ENCODE measurements at regions not wholly inside any gene's neighbourhood (a gene's known extent, or its start where the extent isn't known, plus 50 kb on each side); places are given as distances from the start of the nearest gene placed in this dataset.
"Not testable (repeated sequence)": the region's sequence is repeated elsewhere in the genome, so short reads cannot be mapped to it uniquely, and the experiment has no call there.

DNA sequence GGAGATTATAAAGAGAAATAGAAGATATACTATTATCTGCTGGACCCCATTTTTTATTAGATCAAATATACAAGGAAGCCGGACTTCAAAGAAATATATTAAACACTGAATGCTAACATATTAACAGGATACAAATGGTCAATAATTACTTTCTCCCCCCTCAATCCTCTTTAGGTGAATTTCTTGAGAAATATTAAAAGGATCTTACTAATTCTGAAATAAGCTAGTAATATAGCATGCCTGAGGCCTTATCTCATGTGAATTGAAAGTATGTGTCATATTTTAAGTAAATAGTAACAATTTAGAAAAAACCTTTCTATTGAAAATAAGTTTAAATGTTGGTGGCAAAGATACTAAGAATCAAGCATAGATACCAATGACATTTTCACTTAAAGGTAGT is 954.7 kb upstream of the MAN1A1 start:
- DNase-seq (ENCODE audit: low read depth), result no peak
- no peak overlapping the region for H3K4me3 ChIP-seq (ENCODE audit: low read depth, low read length)

DNA sequence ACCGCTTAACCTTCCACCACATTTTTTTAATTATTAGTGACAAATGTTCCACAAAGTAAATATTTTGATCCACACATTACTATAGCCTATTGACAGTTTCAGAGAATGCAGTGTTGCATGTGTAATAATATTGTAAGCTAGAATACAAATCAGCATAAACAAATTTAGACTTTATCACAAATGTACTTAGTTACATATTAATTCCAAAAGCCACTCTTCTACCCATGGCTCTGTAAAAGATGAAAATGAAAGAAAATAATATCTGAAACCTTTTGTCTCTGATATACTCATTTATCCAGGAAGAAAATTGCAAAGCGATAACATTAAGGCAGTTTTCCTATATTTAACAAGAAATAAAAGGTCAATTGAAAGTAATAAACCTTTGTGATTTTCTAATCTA is 954.0 kb upstream of the MAN1A1 start:
- DNase-seq (ENCODE audit: low read depth), result no peak
- no peak overlapping the region for H3K4me3 ChIP-seq (ENCODE audit: low read depth, low read length)

DNA sequence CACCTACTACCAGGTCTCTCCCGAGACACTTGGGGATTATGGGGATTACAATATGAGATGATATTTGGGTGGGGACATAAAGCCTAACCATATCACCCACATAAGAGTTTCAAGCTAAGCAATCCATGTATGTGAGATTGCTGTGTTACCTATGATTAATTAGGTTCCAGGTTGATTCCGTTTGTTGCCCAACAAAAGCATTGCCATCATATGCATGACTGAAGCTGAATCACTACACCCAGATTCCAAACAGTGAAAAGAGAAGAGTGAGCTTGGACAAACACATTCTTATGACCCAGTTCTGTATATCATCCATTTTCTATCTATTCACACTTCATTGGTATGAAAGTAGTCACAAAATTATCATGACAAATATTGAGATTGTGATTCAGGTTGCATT is 952.5 kb upstream of the MAN1A1 start:
- no peak for DNase-seq (ENCODE audit: low read depth)
- H3K4me3 ChIP-seq (ENCODE audit: low read depth, low read length), result no peak overlapping the region

GRCh38 chr6:120290964-120291363 is 941.4 kb upstream of the MAN1A1 start:
- no peak for DNase-seq (ENCODE audit: low read depth)
- no peak overlapping the region for H3K4me3 ChIP-seq (ENCODE audit: low read depth, low read length)

DNA sequence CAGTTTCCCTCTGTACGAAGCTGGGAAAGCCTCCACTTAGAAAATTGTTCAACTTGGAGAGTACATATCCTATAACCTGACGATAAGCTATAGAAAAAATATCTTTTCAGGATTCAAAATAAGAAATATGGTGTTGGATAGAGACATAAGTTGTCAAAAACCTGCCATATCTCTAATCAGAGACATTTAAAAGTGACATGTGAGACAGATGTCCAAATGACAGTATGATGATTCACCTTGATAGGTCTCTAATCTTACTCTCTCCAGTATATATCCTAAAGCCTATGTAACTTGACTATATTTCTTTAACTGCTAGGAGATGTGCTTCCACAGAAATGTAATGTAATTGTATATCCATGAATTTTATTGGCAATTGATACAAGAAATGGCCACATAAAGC is 932.4 kb upstream of the MAN1A1 start:
- H3K4me3 ChIP-seq (ENCODE audit: low read depth, low read length), result no peak overlapping the region
- DNase-seq (ENCODE audit: low read depth), result no peak

DNA sequence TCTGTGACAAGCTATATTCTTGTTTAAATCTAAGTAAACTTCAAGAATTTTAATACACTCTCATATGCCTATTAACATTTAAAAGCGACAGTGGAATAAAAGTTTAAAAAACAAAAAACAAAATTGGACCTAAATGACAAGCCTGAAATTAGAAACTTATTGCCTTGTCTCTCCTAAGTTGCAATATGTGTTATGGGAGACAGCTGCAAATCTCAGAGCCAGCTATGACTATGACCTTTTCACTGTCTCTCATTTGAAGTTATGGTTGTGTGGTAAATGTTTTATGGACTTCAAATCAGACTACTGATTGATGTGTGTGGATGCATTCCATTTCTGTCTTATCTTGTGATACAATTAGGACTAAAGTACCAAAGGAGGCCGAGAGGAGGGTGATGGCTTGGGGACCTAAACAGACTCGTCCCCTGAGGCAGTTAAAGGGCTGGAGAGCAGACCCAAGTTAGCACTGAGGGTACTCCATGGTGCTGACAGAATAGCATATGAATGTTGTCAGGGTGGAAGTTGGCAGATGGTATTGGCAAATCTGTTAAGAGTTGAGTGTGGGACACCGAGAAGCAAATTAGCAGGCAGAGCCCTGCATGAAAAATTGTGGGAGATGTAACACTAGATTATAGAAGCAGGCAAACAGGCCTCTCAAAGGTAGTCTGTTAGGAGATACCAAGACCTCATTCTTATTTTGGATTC is 930.1 kb upstream of the MAN1A1 start:
- H3K4me3 ChIP-seq (ENCODE audit: low read depth, low read length), result no peak overlapping the region
- DNase-seq (ENCODE audit: low read depth), result no peak

DNA sequence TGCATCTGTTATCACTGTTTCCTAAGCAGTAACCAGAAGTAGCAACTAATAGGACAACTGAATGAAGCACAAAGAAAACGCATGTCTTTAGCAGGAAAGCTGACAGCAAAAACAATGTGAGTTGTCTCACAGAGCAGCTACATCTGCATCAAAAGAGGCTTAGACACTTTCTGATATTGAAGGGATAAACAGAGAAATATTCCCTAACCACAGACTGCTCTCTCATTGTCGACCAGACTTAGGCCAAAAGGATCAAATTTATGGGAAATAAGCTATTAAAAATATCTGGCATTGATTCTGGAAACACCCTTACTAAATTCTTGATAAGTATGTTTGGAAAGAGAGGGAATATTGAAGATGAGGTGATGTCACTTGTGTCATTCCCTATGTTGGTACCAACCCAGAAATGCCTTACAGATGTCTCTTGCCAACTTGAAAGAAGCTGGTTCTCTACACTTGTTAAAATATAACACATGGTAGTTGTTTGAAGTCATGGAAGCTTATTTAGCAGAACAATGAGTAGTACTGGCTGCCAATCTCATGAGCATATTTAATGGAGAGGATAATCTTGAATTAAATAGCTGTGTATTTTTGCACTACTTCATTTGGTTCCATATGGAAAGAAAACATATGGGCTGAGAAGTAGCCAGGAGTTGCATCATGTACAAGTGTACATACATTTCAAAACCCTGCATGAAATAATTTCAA is 929.3 kb upstream of the MAN1A1 start:
- H3K4me3 ChIP-seq (ENCODE audit: low read depth, low read length), result no peak overlapping the region
- no peak for DNase-seq (ENCODE audit: low read depth)

DNA sequence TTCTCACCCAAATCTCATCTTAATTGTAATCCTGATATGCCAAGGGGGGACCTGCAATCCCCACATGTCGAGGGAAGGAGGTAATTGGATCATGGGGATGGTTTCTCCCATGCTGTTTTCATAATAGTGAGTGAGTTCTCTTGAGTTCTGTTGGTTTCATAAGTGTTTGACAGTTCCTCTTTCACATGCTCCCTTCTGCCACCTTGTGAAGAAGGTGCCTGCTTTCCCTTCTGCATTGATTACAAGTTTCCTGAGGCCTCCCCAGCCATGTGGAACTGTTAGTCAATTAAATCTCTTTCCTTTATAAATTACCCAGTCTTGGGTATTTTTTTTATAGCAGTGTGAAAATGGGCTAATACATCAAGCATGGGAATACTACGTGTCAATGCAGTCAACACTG is 925.0 kb upstream of the MAN1A1 start:
- no peak for DNase-seq (ENCODE audit: low read depth)
- H3K4me3 ChIP-seq (ENCODE audit: low read depth, low read length), result no peak overlapping the region

GRCh38 chr6:120273411-120273810 is 923.9 kb upstream of the MAN1A1 start:
- DNase-seq (ENCODE audit: low read depth), result no peak
- H3K4me3 ChIP-seq (ENCODE audit: low read depth, low read length), result no peak overlapping the region

- no peak overlapping the region for H3K4me3 ChIP-seq (ENCODE audit: low read depth, low read length)
- no peak for DNase-seq (ENCODE audit: low read depth)
Observed at GRCh38 chr6:120272038-120272437, 922.5 kb upstream of the MAN1A1 start.

- not testable (repeated sequence) for H3K4me3 ChIP-seq (ENCODE audit: low read depth, low read length)
Observed at GRCh38 chr6:120268256-120268655, 918.7 kb upstream of the MAN1A1 start.

DNA sequence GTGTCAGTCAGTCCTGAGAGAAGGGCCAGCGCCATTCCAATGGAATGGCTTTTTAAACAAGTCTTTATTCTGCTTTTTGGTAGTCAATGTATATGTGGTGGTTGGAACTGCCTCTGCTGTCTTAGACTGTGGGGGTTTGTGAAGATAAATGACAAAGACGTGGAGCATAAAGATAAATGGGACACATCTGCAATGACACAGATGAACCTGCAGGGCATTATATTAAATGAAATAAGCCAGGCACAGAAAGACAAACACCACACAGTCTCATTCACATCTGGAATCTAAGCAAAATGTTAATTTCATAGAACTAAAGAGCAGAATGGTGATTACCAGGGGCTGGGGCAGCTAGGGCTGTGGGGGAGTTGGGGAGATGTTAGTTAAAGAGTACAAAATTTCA is 912.8 kb upstream of the MAN1A1 start:
- H3K4me3 ChIP-seq (ENCODE audit: low read depth, low read length), result no peak overlapping the region
- DNase-seq (ENCODE audit: low read depth), result no peak

More at GRCh38 chr6:120268256-120268655, 918.7 kb upstream of the MAN1A1 start:
- not testable (repeated sequence) for DNase-seq (ENCODE audit: low read depth)

DNA sequence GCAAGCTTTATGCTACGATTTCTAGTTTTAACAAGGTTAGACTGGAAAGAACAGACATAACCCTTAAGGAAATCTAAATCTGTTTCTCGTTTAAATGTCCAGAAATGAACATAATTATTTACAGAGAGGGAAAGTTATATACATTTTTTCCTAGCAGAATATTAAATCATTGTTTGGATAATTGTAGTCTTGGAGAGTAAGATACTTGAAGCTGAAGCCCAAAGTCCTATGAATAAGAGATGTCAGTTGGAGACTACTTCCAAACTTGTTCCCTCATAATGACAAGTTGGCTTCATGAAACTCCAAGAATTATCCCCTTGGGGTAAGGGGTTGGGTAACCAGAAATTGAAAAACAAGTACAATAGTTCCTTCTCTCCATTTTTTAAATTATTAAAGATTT is 911.1 kb upstream of the MAN1A1 start:
- no peak overlapping the region for H3K4me3 ChIP-seq (ENCODE audit: low read depth, low read length)
- no peak for DNase-seq (ENCODE audit: low read depth)

DNA sequence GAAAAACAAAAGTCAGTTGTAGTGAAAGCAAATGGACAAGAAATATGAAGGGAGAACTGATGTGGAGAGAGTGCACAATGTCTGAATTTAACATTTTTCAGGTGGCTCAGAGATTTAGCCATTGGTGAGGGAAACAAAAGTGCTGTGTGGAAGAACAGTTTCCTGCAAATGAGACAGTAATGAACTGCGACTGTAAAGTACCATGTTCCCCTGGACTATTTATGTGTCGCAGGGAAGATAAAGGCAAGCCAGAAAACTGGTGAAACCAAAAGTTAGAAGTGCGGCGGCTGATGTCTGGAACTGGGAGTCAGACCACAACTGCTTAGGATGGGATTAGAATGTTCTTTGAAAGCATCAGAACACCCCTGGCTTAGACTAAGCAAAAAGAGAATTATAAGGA is 905.1 kb upstream of the MAN1A1 start:
- H3K4me3 ChIP-seq (ENCODE audit: low read depth, low read length), result no peak overlapping the region
- no peak for DNase-seq (ENCODE audit: low read depth)

GRCh38 chr6:120248451-120248850 is 898.9 kb upstream of the MAN1A1 start:
- DNase-seq (ENCODE audit: low read depth), result no peak
- no peak overlapping the region for H3K4me3 ChIP-seq (ENCODE audit: low read depth, low read length)

- DNase-seq (ENCODE audit: low read depth), result no peak
Observed at GRCh38 chr6:120237221-120237620, 887.7 kb upstream of the MAN1A1 start.

DNA sequence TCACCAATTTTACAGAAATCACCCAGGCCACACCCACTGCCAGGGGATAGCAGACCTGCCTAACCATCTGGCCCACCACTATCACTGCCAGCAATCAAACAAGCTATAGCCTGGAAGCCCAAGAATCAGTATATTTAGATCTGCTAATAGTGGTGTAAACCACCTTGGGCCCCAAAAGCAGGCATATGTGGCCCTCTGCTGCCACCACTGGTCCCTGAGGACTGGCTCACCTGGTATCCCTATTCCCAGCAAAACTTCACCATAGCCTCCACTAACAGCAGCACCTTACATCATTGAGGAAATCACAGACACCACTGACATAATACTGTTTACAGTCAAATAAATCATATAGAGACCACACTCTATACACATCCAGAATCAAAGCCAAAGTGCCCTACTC is 880.4 kb upstream of the MAN1A1 start:
- no peak for DNase-seq (ENCODE audit: low read depth)
- H3K4me3 ChIP-seq (ENCODE audit: low read depth, low read length), result no peak overlapping the region

More at GRCh38 chr6:120237221-120237620, 887.7 kb upstream of the MAN1A1 start:
- H3K4me3 ChIP-seq (ENCODE audit: low read depth, low read length), result no peak overlapping the region

GRCh38 chr6:120228297-120228696 is 878.7 kb upstream of the MAN1A1 start:
- no peak overlapping the region for H3K4me3 ChIP-seq (ENCODE audit: low read depth, low read length)
- no peak for DNase-seq (ENCODE audit: low read depth)

GRCh38 chr6:120219339-120219738 is 869.8 kb upstream of the MAN1A1 start:
- no peak overlapping the region for H3K4me3 ChIP-seq (ENCODE audit: low read depth, low read length)
- DNase-seq (ENCODE audit: low read depth), result no peak

- no peak overlapping the region for H3K4me3 ChIP-seq (ENCODE audit: low read depth, low read length)
- DNase-seq (ENCODE audit: low read depth), result no peak
Observed at GRCh38 chr6:120214088-120214499, 864.5 kb upstream of the MAN1A1 start.
